ENCODE measurements at regions not wholly inside any gene's neighbourhood (a gene's known extent, or its start where the extent isn't known, plus 50 kb on each side); places are given as distances from the start of the nearest gene placed in this dataset.

GRCh38 chr10:130545122-130545521, 408.9 kb downstream of the GLRX3 start:
- no peak for TF ChIP-seq GATA2 (IDR thresholded peaks at IDR 0.05; ENCODE audit: low read depth, low read length)
- no peak for TF ChIP-seq GATA3 (IDR thresholded peaks at IDR 0.05; ENCODE audit: low read depth, low read length)

All from SH-SY5Y (cell line).